HL-60 (cell line): ENCODE measurements at regions not wholly inside any gene's neighbourhood (a gene's known extent, or its start where the extent isn't known, plus 50 kb on each side); places are given as distances from the start of the nearest gene placed in this dataset.

Experiments
- DNase-seq, 2 experiments: peaks; one replicate each; pipeline ENCODE4 v3.0.0-alpha.2; 2010 to 2020; ENCODE audit warnings: low read depth in 1 of 2, low spot score in 1 of 2
- H3K27ac ChIP-seq: fragments of 250-450 bp; sonication (Bioruptor Pico); replicated peaks from 2 replicates; pipeline ENCODE4 v1.5.1; 2020; ENCODE audit warnings: mild to moderate bottlenecking, moderate library complexity
- H3K27me3 ChIP-seq: fragments of 250-450 bp; sonication (Bioruptor Pico); 2 replicates; pipeline ENCODE4 v1.5.1; 2021; ENCODE audit warnings: mild to moderate bottlenecking, moderate library complexity; ENCODE audit not compliant: insufficient read depth, poor library complexity, severe bottlenecking
- H3K4me3 ChIP-seq: replicated peaks from 2 replicates; pipeline ENCODE4 v1.5.1; 2011; ENCODE audit warnings: mild to moderate bottlenecking, control low read depth, low read length; ENCODE audit not compliant: insufficient read depth
- GABPA ChIP-seq: IDR thresholded peaks from 2 replicates; pipeline ENCODE4 v1.6.1; 2012; ENCODE audit warnings: low read depth
- POLR2AphosphoS5 ChIP-seq: IDR thresholded peaks from 2 replicates; pipeline ENCODE4 v1.6.1; 2012; ENCODE audit warnings: low read depth
- SPI1 ChIP-seq: IDR thresholded peaks from 2 replicates; pipeline ENCODE4 v1.6.1; 2012; ENCODE audit warnings: low read depth, mild to moderate bottlenecking, borderline replicate concordance
- TF ChIP-seq, protein P1 (sequence below): IDR thresholded peaks from 2 replicates; pipeline ENCODE4 v1.6.1; 2012; ENCODE audit warnings: low read depth; ENCODE audit not compliant: insufficient replicate concordance
- TF ChIP-seq, protein P2 (sequence below): IDR thresholded peaks from one replicate; pipeline ENCODE4 v1.5.1; 2011; ENCODE audit warnings: low read length, control low read depth, inconsistent platforms; ENCODE audit not compliant: insufficient read depth

DNA sequence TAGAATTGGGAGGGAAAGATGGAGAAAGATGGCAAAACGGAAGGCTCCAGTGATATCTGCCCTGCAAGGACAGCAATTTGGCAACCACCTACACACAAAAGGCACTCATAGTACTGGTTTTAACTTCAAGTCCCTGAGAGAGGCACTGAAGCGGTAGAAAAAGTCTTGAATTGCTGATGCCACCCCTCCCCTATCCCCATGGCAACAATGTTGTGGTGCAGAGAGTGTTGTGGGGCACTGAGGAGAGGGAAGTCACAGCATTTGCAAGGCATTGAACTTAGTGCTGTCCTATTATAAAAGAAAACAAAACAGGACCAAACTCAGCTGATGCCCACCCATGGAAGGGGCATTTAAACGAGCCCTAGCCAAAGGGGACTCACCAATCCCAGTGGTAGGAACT is 343.7 kb downstream of the HAO1 start:
- DNase-seq, result no peak
- H3K4me3 ChIP-seq, result no peak overlapping the region
- no peaks in the 10 kb centered on the region for H3K27me3 ChIP-seq
- no peak overlapping the region for H3K27ac ChIP-seq
- TF ChIP-seq GABPA (no peak), POLR2AphosphoS5 (no peak), SPI1 (no peak)
- TF ChIP-seq, protein P1, sequence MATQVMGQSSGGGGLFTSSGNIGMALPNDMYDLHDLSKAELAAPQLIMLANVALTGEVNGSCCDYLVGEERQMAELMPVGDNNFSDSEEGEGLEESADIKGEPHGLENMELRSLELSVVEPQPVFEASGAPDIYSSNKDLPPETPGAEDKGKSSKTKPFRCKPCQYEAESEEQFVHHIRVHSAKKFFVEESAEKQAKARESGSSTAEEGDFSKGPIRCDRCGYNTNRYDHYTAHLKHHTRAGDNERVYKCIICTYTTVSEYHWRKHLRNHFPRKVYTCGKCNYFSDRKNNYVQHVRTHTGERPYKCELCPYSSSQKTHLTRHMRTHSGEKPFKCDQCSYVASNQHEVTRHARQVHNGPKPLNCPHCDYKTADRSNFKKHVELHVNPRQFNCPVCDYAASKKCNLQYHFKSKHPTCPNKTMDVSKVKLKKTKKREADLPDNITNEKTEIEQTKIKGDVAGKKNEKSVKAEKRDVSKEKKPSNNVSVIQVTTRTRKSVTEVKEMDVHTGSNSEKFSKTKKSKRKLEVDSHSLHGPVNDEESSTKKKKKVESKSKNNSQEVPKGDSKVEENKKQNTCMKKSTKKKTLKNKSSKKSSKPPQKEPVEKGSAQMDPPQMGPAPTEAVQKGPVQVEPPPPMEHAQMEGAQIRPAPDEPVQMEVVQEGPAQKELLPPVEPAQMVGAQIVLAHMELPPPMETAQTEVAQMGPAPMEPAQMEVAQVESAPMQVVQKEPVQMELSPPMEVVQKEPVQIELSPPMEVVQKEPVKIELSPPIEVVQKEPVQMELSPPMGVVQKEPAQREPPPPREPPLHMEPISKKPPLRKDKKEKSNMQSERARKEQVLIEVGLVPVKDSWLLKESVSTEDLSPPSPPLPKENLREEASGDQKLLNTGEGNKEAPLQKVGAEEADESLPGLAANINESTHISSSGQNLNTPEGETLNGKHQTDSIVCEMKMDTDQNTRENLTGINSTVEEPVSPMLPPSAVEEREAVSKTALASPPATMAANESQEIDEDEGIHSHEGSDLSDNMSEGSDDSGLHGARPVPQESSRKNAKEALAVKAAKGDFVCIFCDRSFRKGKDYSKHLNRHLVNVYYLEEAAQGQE, result no peak
- TF ChIP-seq, protein P2, sequence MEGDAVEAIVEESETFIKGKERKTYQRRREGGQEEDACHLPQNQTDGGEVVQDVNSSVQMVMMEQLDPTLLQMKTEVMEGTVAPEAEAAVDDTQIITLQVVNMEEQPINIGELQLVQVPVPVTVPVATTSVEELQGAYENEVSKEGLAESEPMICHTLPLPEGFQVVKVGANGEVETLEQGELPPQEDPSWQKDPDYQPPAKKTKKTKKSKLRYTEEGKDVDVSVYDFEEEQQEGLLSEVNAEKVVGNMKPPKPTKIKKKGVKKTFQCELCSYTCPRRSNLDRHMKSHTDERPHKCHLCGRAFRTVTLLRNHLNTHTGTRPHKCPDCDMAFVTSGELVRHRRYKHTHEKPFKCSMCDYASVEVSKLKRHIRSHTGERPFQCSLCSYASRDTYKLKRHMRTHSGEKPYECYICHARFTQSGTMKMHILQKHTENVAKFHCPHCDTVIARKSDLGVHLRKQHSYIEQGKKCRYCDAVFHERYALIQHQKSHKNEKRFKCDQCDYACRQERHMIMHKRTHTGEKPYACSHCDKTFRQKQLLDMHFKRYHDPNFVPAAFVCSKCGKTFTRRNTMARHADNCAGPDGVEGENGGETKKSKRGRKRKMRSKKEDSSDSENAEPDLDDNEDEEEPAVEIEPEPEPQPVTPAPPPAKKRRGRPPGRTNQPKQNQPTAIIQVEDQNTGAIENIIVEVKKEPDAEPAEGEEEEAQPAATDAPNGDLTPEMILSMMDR, result no peak

DNA sequence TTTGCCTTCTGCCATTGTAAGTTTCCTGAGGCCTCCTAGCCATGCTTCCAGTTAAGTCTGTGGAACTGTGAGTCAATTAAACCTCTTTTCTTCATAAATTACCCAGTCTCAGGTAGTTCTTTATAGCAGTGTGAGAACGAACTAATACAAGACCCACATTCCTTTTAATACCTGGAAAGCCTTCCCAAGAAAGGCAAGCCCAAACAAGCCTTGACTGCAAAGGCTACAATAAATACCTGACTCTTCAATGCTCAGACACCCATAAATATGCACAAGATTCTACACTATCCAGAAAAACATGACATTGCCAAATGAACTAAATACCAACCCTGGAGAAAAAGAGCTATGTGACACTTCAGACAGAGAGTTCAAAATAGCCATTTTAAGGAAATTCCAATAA is 338.8 kb downstream of the HAO1 start:
- no peak overlapping the region for H3K27ac ChIP-seq
- TF ChIP-seq GABPA (no peak), SPI1 (no peak), POLR2AphosphoS5 (no peak)
- TF ChIP-seq, protein P2, result no peak
- TF ChIP-seq, protein P1, result no peak
- H3K27me3 ChIP-seq, result no peaks in the 10 kb centered on the region
- H3K4me3 ChIP-seq, result no peak overlapping the region
- DNase-seq, result no peak

DNA sequence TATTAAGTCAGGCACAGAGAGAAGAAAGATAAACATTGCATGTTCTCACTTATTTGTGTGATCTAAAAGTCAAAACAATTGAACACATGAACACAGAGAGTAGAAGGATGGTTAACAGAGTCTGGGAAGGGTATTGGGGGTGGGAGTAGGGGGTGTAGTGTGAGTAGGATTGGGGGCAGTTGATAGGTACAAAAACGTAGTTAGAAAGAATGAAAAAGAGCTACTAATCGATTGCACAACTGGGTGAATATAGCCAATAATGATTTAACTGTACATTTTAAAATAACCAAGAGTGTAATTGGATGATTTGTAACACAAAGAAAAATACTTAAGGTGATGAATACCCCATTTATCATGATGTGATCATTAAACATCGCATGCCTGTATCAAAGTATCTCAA is 333.3 kb downstream of the HAO1 start:
- no peaks in the 10 kb centered on the region for H3K27me3 ChIP-seq
- no peak for DNase-seq
- H3K27ac ChIP-seq, result no peak overlapping the region
- H3K4me3 ChIP-seq, result no peak overlapping the region
- TF ChIP-seq, protein P1, result no peak
- no peak for TF ChIP-seq GABPA
- TF ChIP-seq SPI1, result no peak
- TF ChIP-seq POLR2AphosphoS5, result no peak
- TF ChIP-seq, protein P2, result no peak
